HL-60 (cell line): ENCODE measurements at regions not wholly inside any gene's neighbourhood (a gene's known extent, or its start where the extent isn't known, plus 50 kb on each side); places are given as distances from the start of the nearest gene placed in this dataset.

Experiments used
- DNase-seq, 2 experiments: peaks; one replicate each; pipeline ENCODE4 v3.0.0-alpha.2; 2010 to 2020; ENCODE audit warnings: low read depth in 1 of 2, low spot score in 1 of 2
- H3K27ac ChIP-seq: fragments of 250-450 bp; sonication (Bioruptor Pico); replicated peaks from 2 replicates; pipeline ENCODE4 v1.5.1; 2020; ENCODE audit warnings: mild to moderate bottlenecking, moderate library complexity
- H3K27me3 ChIP-seq: fragments of 250-450 bp; sonication (Bioruptor Pico); 2 replicates; pipeline ENCODE4 v1.5.1; 2021; ENCODE audit warnings: mild to moderate bottlenecking, moderate library complexity; ENCODE audit not compliant: insufficient read depth, poor library complexity, severe bottlenecking
- H3K4me3 ChIP-seq: replicated peaks from 2 replicates; pipeline ENCODE4 v1.5.1; 2011; ENCODE audit warnings: mild to moderate bottlenecking, control low read depth, low read length; ENCODE audit not compliant: insufficient read depth
- CTCF ChIP-seq: IDR thresholded peaks from one replicate; pipeline ENCODE4 v1.5.1; 2011; ENCODE audit warnings: low read length, control low read depth, inconsistent platforms; ENCODE audit not compliant: insufficient read depth
- GABPA ChIP-seq: IDR thresholded peaks from 2 replicates; pipeline ENCODE4 v1.6.1; 2012; ENCODE audit warnings: low read depth
- POLR2AphosphoS5 ChIP-seq: IDR thresholded peaks from 2 replicates; pipeline ENCODE4 v1.6.1; 2012; ENCODE audit warnings: low read depth
- REST ChIP-seq: IDR thresholded peaks from 2 replicates; pipeline ENCODE4 v1.6.1; 2012; ENCODE audit warnings: low read depth; ENCODE audit not compliant: insufficient replicate concordance
- SPI1 ChIP-seq: IDR thresholded peaks from 2 replicates; pipeline ENCODE4 v1.6.1; 2012; ENCODE audit warnings: low read depth, mild to moderate bottlenecking, borderline replicate concordance

DNA sequence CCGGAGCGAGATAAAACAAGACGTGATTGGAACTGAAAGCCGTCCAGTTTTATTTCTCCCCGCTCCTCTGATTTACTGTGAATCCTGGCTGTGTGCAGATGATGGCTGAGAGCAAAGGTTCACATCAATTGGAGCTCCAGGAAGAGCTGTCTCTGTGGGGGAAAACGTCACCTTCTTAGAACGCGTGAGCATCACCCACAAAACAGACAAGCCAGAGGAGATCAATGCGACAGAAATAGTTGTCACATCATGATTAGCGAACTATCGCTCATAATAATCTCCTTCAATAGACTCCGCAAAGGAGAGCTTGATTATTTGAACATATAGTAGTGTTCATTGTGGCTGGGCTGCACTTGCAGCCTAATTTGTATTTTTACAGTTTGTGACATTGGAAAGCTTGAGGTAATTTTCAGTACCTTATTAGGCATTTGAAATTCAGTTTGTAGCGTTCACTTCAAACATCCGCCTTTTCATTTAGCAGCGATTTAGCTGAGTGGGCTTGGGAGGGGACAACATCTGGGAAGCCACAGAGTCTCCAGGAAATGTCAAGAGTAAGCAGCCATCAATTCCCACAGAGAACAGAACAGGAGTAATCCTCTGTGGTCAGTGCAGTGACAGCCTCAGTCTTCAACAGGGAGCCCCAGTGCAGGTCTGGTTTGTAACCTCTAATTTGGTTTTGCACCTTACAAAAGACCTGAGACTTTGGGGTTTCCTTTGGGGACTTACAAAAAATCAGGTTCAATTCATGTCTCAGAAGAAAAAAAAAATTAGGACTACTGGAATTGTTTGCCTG lies 276.8 kb upstream of the PFKP start:
- TF ChIP-seq GABPA (no peak), REST (no peak), SPI1 (no peak), POLR2AphosphoS5 (no peak), CTCF (no peak)
- H3K27me3 ChIP-seq = no peaks in the 10 kb centered on the region
- DNase-seq = no peak
- no peak overlapping the region for H3K4me3 ChIP-seq
- H3K27ac ChIP-seq = no peak overlapping the region

DNA sequence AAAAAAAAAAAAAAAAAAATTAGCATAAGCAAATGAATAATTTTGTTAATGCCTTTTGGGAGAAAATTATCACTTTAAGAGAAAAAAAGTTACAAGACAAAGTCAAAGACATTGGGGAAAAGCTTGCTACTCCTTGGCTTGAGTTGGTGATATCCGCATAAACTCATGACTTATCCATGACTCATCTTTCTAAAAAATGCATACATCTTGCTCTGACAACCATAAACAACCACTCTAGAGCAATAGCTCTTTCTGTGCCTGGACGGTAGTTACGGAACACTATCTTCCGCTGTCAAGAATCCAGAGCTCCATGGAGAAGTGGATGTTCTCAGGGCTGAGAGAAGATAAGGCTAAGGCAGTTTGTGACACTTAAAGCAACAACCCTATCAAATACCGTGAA lies 281.1 kb upstream of the PFKP start:
- no peak for TF ChIP-seq GABPA
- H3K27me3 ChIP-seq = no peaks in the 10 kb centered on the region
- DNase-seq = no peak
- H3K4me3 ChIP-seq = no peak overlapping the region
- H3K27ac ChIP-seq = no peak overlapping the region

DNA sequence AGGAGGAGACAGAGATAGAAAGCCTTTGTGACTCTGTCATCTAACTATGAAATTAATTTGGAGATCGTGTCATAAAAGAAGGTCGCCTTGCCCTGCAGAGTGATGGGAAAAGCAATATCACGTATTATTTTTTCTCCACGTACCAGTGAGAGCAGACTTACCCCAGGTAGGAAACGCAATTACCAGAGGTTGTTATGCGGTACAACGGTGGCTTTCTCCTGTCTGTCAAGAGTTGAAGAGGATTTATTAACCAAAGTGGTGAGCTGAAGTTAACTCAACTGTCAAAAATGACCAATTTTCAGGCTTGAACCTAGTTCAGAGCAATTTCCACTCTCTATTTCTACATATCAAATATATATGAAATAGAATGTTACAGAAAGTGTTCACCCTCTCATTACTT lies 282.6 kb upstream of the PFKP start:
- no peak for TF ChIP-seq GABPA
- no peak for TF ChIP-seq CTCF
- no peak for TF ChIP-seq POLR2AphosphoS5
- no peak for TF ChIP-seq REST
- TF ChIP-seq SPI1 = no peak
- DNase-seq = no peak
- Histone ChIP-seq H3K27me3 (no peaks in the 10 kb centered on the region), H3K27ac (no peak overlapping the region), H3K4me3 (no peak overlapping the region)

DNA sequence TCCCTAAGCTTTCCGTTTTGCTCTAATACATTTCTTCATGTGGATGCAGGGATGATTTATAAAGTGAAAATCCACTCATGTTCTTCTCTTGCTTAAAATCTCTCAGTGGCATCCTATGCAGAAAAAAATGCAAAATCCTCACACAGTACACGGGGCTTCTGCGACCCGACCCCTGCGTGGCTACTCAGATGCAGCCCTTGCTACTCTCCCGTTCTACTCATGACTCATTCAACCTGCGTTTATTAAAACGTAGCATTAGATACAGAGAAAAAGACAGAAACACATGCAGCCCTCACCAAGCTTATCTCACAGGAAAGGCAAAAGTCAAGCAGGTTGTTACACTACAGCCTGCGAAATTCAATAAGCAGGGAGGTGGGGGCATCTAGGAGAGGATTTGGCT lies 284.4 kb upstream of the PFKP start:
- H3K27me3 ChIP-seq = no peaks in the 10 kb centered on the region
- no peak overlapping the region for H3K4me3 ChIP-seq
- TF ChIP-seq REST (no peak), POLR2AphosphoS5 (no peak), GABPA (no peak), SPI1 (no peak), CTCF (no peak)
- no peak for DNase-seq
- no peak overlapping the region for H3K27ac ChIP-seq
